A549 (cell line): ENCODE measurements at regions not wholly inside any gene's neighbourhood (a gene's known extent, or its start where the extent isn't known, plus 50 kb on each side); places are given as distances from the start of the nearest gene placed in this dataset.

ENCODE experiments used
- ATAC-seq, 2 experiments: fragments of 200-7000 bp in 1 of 2; fragments of >200 bp in 1 of 2; cut with Nextera tagmentation in 1 of 2; cut with Tn5 transposase in 1 of 2; 3 replicates each; pipeline versions ENCODE4 v1.8.0 to v1.9.1; 2018 to 2020; ENCODE audit warnings: mild to moderate bottlenecking in 1 of 2, moderate library complexity in 1 of 2
- CTCF ChIA-PET: fragments of 300-600 bp; sonication (Branson Sonifier 250); formaldehyde crosslinking; extraction: SDS; loops from one replicate; lab custom pipeline; 2021; ENCODE audit warnings: antibody characterized with exemption, inconsistent platforms; lab: Yijun Ruan, JAX
- POLR2A ChIA-PET: fragments of 350-600 bp; formaldehyde crosslinking; extraction: SDS; loops from one replicate; lab custom pipeline; 2021; ENCODE audit warnings: antibody characterized with exemption, inconsistent platforms; lab: Yijun Ruan, JAX
- DNase-seq, 2 experiments: peaks; one replicate each; pipeline versions ENCODE4 v3.0.0 to v3.0.0-alpha.2; 2011 to 2016; ENCODE audit warnings: low read depth in 1 of 2, low spot score in 1 of 2
- FAIRE-seq: peaks from 2 replicates; lab custom pipeline; 2011; peaks lifted over from hg19 to GRCh38; lab: Jason Lieb, UNC
- H3K27ac ChIP-seq, 2 experiments: fragments of >200 bp; sonication (Bioruptor Twin); formaldehyde crosslinking; 3 replicates each; pipeline ENCODE4 v1.5.1; 2016 to 2017
- H3K4me1 ChIP-seq: fragments of >200 bp; sonication (Bioruptor Twin); formaldehyde crosslinking; 3 replicates; pipeline ENCODE4 v1.6.1; 2016
- H3K4me2 ChIP-seq: fragments of >200 bp; sonication (Bioruptor Twin); formaldehyde crosslinking; 3 replicates; pipeline ENCODE4 v1.6.1; 2016
- H3K4me3 ChIP-seq: fragments of >200 bp; sonication (Bioruptor Twin); formaldehyde crosslinking; 3 replicates; pipeline ENCODE4 v1.5.1; 2016
- H3K9me3 ChIP-seq: fragments of >200 bp; sonication (Bioruptor Twin); formaldehyde crosslinking; 3 replicates; pipeline ENCODE4 v1.6.1; 2016
- CBX2 ChIP-seq: fragments of 200-600 bp; sonication (generic); IDR thresholded peaks from 2 replicates; pipeline ENCODE4 v1.6.1; 2016; ENCODE audit warnings: low read depth, mild to moderate bottlenecking, borderline replicate concordance
- CBX8 ChIP-seq: fragments of 200-600 bp; sonication (generic); IDR thresholded peaks from 2 replicates; pipeline ENCODE4 v1.6.1; 2016
- CEBPB ChIP-seq, 2 experiments: fragments of >200 bp in 1 of 2; sonication (Bioruptor Twin) in 1 of 2; formaldehyde crosslinking in 1 of 2; IDR thresholded peaks; 2 replicates each; pipeline ENCODE4 v1.6.1; 2012 to 2016
- EHMT2 ChIP-seq: fragments of 200-600 bp; sonication (generic); IDR thresholded peaks from 2 replicates; pipeline ENCODE4 v1.6.1; 2016; ENCODE audit warnings: antibody characterized with exemption, low read depth, mild to moderate bottlenecking, moderate library complexity
- FOSB ChIP-seq: fragments of 250-450 bp; sonication (Bioruptor Pico); IDR thresholded peaks from 2 replicates; pipeline ENCODE4 v1.5.0; 2020; ENCODE audit warnings: mild to moderate bottlenecking, moderate library complexity
- FOXS1 ChIP-seq: fragments of 250-450 bp; sonication (Bioruptor Pico); IDR thresholded peaks from 2 replicates; pipeline ENCODE4 v1.5.0; 2020; ENCODE audit warnings: mild to moderate bottlenecking, moderate library complexity
- HES2 ChIP-seq: fragments of >200 bp; sonication (Bioruptor Twin); formaldehyde crosslinking; IDR thresholded peaks from 2 replicates; pipeline ENCODE4 v1.6.1; 2016
- HEYL ChIP-seq: fragments of 250-450 bp; sonication (Bioruptor Pico); IDR thresholded peaks from 2 replicates; pipeline ENCODE4 v1.8.0; 2021; ENCODE audit warnings: mild to moderate bottlenecking, moderate library complexity
- HOXA7 ChIP-seq: fragments of 250-450 bp; sonication (Bioruptor Pico); IDR thresholded peaks from 2 replicates; pipeline ENCODE4 v1.5.0; 2020; ENCODE audit warnings: mild to moderate bottlenecking, moderate library complexity
- HOXB5 ChIP-seq: fragments of 250-450 bp; sonication (Bioruptor Pico); IDR thresholded peaks from 2 replicates; pipeline ENCODE4 v1.5.0; 2020; ENCODE audit warnings: mild to moderate bottlenecking, moderate library complexity
- JUN ChIP-seq, 2 experiments: fragments of >200 bp; sonication (Bioruptor Twin); formaldehyde crosslinking; IDR thresholded peaks; 2 replicates in 1 of 2; 3 replicates in 1 of 2; pipeline ENCODE4 v1.6.1; 2016 to 2017
- KDM1A ChIP-seq: fragments of 200-600 bp; sonication (generic); IDR thresholded peaks from 2 replicates; pipeline ENCODE4 v1.6.1; 2016; ENCODE audit warnings: low read depth, mild to moderate bottlenecking
- MAZ ChIP-seq: fragments of 150-350 bp; IDR thresholded peaks from 2 replicates; pipeline ENCODE4 v1.6.1; 2014; ENCODE audit warnings: antibody characterized with exemption, low read depth, low read length, borderline replicate concordance
- NFE2L2 ChIP-seq: fragments of 150-350 bp; conservative IDR thresholded peaks from 2 replicates; pipeline ENCODE4 v1.6.1; 2014; ENCODE audit warnings: low read length
- NPAS2 ChIP-seq: fragments of 250-450 bp; sonication (Bioruptor Pico); IDR thresholded peaks from 2 replicates; pipeline ENCODE4 v1.8.0; 2022; ENCODE audit warnings: mild to moderate bottlenecking, moderate library complexity, borderline replicate concordance
- NR3C1 ChIP-seq: fragments of >200 bp; sonication (Bioruptor Twin); formaldehyde crosslinking; IDR thresholded peaks from 3 replicates; pipeline ENCODE4 v1.6.1; 2017
- POLR2AphosphoS2 ChIP-seq: conservative IDR thresholded peaks from 2 replicates; pipeline ENCODE4 v1.6.1; 2012; ENCODE audit warnings: low read length, improper control_type of control experiment, inconsistent platforms
- RNF2 ChIP-seq: fragments of 200-600 bp; sonication (generic); IDR thresholded peaks from 2 replicates; pipeline ENCODE4 v1.6.1; 2016; ENCODE audit warnings: low read depth, mild to moderate bottlenecking, antibody characterized with exemption, moderate library complexity, borderline replicate concordance
- TFCP2L1 ChIP-seq: fragments of 250-450 bp; sonication (Bioruptor Pico); IDR thresholded peaks from 2 replicates; pipeline ENCODE4 v1.5.0; 2021; ENCODE audit warnings: mild to moderate bottlenecking
- TP53 ChIP-seq: fragments of 250-450 bp; sonication (Bioruptor Pico); IDR thresholded peaks from 2 replicates; pipeline ENCODE4 v1.5.0; 2021; ENCODE audit warnings: mild to moderate bottlenecking, moderate library complexity
- ZC3H11A ChIP-seq: fragments of 450-650 bp; IDR thresholded peaks from 2 replicates; pipeline ENCODE4 v1.6.1; 2014; ENCODE audit warnings: antibody characterized with exemption, mild to moderate bottlenecking
- WGBS: methylation state at CpG from one replicate; pipeline ENCODE4 v1.1.6; 2017; ENCODE audit errors: missing lambda C conversion rate; 5-methylcytosine and 5-hydroxymethylcytosine counted together
- TF ChIP-seq, protein P1 (sequence below): IDR thresholded peaks from 2 replicates; pipeline ENCODE4 v1.6.1; 2012
- TF ChIP-seq, protein P2 (sequence below): fragments of 200-600 bp; sonication (generic); IDR thresholded peaks from 2 replicates; pipeline ENCODE4 v1.6.1; 2016; ENCODE audit warnings: antibody characterized with exemption, mild to moderate bottlenecking, moderate library complexity

- no peak for TF ChIP-seq TP53 (CRISPR knock-in tag)
These were observed 68.8 kb downstream of the PMAIP1 start (continued) for GRCh38 chr18:59968583-59968982.

GRCh38 chr18:59967878-59968277 is 68.1 kb downstream of the PMAIP1 start:
- FAIRE-seq, result no peak

GRCh38 chr18:59966913-59967312 is 67.1 kb downstream of the PMAIP1 start:
- no peak overlapping the region for H3K4me2 ChIP-seq
- H3K9me3 ChIP-seq, result no peaks in the 10 kb centered on the region
- 50% methylated on average over 2 of the region's 2 CpGs for WGBS
- FAIRE-seq (no peak), DNase-seq (no peak), ATAC-seq (no peak)
- no peaks in the 10 kb centered on the region for H3K4me1 ChIP-seq
- ChIA-PET POLR2A (no interaction called here), CTCF (interaction anchor here (1.2 kb wide), 1 partner anchor 21 kb away, joined by 3 read pairs; no protein-coding TSS in a partner anchor)
- no peak for TF ChIP-seq EHMT2
- TF ChIP-seq NR3C1, result no peak
- no peak for TF ChIP-seq RNF2
- TF ChIP-seq HOXA7, result no peak
- no peak for TF ChIP-seq CBX8
- no peak for TF ChIP-seq MAZ
- TF ChIP-seq NPAS2 (CRISPR knock-in tag), result no peak
- TF ChIP-seq JUN (IDR thresholded peaks at IDR 0.05), result no peak
- TF ChIP-seq HEYL (CRISPR knock-in tag), result no peak
- TF ChIP-seq POLR2AphosphoS2, result no peak
- no peak for TF ChIP-seq FOXS1 (CRISPR knock-in tag)
- no peak overlapping the region for H3K4me3 ChIP-seq
- H3K27ac ChIP-seq, result no peak overlapping the region

More at GRCh38 chr18:59967878-59968277, 68.1 kb downstream of the PMAIP1 start:
- H3K27ac ChIP-seq, result no peak overlapping the region
- no peak for TF ChIP-seq MAZ
- no peak for TF ChIP-seq CEBPB (IDR thresholded peaks at IDR 0.05)
- TF ChIP-seq ZC3H11A, result no peak
- TF ChIP-seq, protein P1, sequence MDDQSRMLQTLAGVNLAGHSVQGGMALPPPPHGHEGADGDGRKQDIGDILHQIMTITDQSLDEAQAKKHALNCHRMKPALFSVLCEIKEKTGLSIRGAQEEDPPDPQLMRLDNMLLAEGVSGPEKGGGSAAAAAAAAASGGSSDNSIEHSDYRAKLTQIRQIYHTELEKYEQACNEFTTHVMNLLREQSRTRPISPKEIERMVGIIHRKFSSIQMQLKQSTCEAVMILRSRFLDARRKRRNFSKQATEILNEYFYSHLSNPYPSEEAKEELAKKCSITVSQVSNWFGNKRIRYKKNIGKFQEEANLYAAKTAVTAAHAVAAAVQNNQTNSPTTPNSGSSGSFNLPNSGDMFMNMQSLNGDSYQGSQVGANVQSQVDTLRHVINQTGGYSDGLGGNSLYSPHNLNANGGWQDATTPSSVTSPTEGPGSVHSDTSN, result no peak
- no peak for TF ChIP-seq KDM1A
- no peak for TF ChIP-seq TFCP2L1 (CRISPR knock-in tag)
- no peak for TF ChIP-seq HOXA7
- TF ChIP-seq HOXB5 (CRISPR knock-in tag), result no peak
- TF ChIP-seq CBX2, result no peak
- TF ChIP-seq NFE2L2, result no peak
- no peak for TF ChIP-seq HES2
- TF ChIP-seq, protein P2, sequence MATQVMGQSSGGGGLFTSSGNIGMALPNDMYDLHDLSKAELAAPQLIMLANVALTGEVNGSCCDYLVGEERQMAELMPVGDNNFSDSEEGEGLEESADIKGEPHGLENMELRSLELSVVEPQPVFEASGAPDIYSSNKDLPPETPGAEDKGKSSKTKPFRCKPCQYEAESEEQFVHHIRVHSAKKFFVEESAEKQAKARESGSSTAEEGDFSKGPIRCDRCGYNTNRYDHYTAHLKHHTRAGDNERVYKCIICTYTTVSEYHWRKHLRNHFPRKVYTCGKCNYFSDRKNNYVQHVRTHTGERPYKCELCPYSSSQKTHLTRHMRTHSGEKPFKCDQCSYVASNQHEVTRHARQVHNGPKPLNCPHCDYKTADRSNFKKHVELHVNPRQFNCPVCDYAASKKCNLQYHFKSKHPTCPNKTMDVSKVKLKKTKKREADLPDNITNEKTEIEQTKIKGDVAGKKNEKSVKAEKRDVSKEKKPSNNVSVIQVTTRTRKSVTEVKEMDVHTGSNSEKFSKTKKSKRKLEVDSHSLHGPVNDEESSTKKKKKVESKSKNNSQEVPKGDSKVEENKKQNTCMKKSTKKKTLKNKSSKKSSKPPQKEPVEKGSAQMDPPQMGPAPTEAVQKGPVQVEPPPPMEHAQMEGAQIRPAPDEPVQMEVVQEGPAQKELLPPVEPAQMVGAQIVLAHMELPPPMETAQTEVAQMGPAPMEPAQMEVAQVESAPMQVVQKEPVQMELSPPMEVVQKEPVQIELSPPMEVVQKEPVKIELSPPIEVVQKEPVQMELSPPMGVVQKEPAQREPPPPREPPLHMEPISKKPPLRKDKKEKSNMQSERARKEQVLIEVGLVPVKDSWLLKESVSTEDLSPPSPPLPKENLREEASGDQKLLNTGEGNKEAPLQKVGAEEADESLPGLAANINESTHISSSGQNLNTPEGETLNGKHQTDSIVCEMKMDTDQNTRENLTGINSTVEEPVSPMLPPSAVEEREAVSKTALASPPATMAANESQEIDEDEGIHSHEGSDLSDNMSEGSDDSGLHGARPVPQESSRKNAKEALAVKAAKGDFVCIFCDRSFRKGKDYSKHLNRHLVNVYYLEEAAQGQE, result no peak
- no peak for TF ChIP-seq TP53 (CRISPR knock-in tag)
- TF ChIP-seq FOSB (CRISPR knock-in tag), result no peak
- TF ChIP-seq POLR2AphosphoS2, result no peak
- H3K9me3 ChIP-seq, result no peaks in the 10 kb centered on the region
- no peak overlapping the region for H3K4me2 ChIP-seq
- H3K4me3 ChIP-seq, result no peak overlapping the region
- ChIA-PET CTCF (no interaction called here), POLR2A (no interaction called here)
- ATAC-seq (no peak), DNase-seq (no peak)
- WGBS, result 67% methylated on average over 2 of the region's 2 CpGs
- H3K4me1 ChIP-seq, result no peaks in the 10 kb centered on the region
